ENCODE measurements at regions not wholly inside any gene's neighbourhood (a gene's known extent, or its start where the extent isn't known, plus 50 kb on each side); places are given as distances from the start of the nearest gene placed in this dataset.

DNA sequence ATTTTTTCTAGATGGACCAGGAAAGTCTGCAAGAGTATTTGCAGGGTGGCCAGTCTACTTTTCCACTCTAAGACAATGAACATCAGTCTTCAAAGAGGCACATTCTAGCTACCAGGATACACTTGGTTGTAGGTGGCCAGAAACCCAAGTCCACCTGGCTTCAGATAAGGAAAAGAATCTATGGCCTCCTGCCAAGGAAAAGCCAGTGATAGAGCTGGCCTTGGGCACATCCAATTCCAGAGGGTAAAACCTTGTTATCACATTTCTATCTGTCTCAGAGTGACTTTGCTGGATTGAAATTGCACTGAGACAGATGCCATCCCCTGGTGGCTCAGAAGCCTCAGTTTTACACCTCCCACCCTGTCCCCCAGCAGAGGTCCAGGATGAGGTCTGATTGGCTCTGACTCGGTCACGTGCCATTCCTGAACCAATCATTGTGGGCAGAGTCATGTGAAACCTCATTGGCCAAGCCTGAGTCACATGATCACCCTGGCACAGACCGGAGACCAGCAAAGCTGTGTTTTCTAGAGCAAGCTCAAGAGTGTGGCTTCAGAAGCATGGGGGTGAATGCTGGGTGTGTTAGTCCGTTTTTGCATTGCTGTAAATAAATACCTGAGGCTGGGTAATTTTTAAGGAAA is 497.4 kb upstream of the SULF2 start:
- no peaks in the 10 kb centered on the region for H3K36me3 Mint-ChIP-seq
- Histone ChIP-seq H3K27me3 (ENCODE audit: control insufficient read depth in 2 of 2, insufficient read depth in 2 of 2, low read length in 2 of 2) (no peaks in the 10 kb centered on the region), H2AFZ (ENCODE audit: insufficient read depth, low read depth, low read length, poor library complexity, severe bottlenecking) (no peak overlapping the region), H3K79me2 (ENCODE audit: insufficient read depth, low read length) (no peaks in the 10 kb centered on the region), H3K36me3 (replicated peaks in 1 of 2; ENCODE audit: control insufficient read depth in 1 of 2, insufficient read depth in 2 of 2, low read length in 2 of 2) (no peaks in the 10 kb centered on the region), H3K9me3 (replicated peaks in 1 of 2; ENCODE audit: control insufficient read depth in 1 of 2, insufficient read depth in 1 of 2, low read length in 2 of 2) (no peaks in the 10 kb centered on the region), H3K4me2 (replicated peaks; ENCODE audit: extremely low read depth, low read length, poor library complexity, severe bottlenecking) (no peak overlapping the region), H3K9ac (ENCODE audit: insufficient read depth, low read length, poor library complexity, severe bottlenecking) (no peak overlapping the region), H3K4me1 (ENCODE audit: control insufficient read depth in 1 of 2, insufficient read depth in 2 of 2, low read length in 2 of 2) (no peaks in the 10 kb centered on the region), H3K4me3 (replicated peaks in 1 of 3; ENCODE audit: low read depth in 2 of 3, low read length in 3 of 3) (no peak overlapping the region), H3K27ac (ENCODE audit: low read depth in 1 of 2, low read length in 2 of 2) (no peak overlapping the region), H4K20me1 (ENCODE audit: insufficient read depth, low read length) (no peaks in the 10 kb centered on the region)
- 92% methylated on average over 4 of the region's 4 CpGs for WGBS (ENCODE audit: insufficient coverage)
- no peak for DNase-seq
- peaks cover 0 to 5% (median 2%) of the 10 kb centered on the region in 7 donors for H3K9me3 Mint-ChIP-seq
- intact Hi-C loops (cut with micrococcal nuclease): no loop called here
- TF ChIP-seq, protein P1, sequence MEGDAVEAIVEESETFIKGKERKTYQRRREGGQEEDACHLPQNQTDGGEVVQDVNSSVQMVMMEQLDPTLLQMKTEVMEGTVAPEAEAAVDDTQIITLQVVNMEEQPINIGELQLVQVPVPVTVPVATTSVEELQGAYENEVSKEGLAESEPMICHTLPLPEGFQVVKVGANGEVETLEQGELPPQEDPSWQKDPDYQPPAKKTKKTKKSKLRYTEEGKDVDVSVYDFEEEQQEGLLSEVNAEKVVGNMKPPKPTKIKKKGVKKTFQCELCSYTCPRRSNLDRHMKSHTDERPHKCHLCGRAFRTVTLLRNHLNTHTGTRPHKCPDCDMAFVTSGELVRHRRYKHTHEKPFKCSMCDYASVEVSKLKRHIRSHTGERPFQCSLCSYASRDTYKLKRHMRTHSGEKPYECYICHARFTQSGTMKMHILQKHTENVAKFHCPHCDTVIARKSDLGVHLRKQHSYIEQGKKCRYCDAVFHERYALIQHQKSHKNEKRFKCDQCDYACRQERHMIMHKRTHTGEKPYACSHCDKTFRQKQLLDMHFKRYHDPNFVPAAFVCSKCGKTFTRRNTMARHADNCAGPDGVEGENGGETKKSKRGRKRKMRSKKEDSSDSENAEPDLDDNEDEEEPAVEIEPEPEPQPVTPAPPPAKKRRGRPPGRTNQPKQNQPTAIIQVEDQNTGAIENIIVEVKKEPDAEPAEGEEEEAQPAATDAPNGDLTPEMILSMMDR (IDR thresholded peaks at IDR 0.05): no peak
- H3K4me1 Mint-ChIP-seq: no peaks in the 10 kb centered on the region
- H3K4me3 Mint-ChIP-seq: no peak overlapping the region
- peaks cover 0 to 13% (median 5%) of the 10 kb centered on the region in 3 donors for H3K27me3 Mint-ChIP-seq (ENCODE audit: low read depth in 3 of 3)
- H3K27ac Mint-ChIP-seq: no peak overlapping the region

DNA sequence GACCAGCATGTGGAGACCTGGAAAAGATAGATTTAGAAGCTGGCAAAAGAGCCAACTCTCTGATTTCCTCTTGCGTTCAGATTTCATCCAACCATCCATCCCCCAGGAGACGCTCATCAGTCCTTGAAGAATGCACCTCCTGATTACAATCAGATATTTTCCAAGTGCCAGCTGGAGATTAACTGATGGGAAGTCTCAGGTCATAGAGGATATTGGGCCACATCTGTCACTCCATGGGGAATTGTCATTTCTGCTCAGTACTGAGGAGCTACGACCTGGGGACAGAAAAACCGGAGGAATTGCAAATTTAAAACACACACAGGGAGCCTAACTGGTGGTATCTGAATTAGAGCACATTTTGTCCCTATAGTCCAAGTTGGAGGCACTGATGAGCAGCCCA is 496.2 kb upstream of the SULF2 start:
- Histone ChIP-seq H3K9ac (ENCODE audit: insufficient read depth, low read length, poor library complexity, severe bottlenecking) (no peak overlapping the region), H3K27ac (ENCODE audit: low read depth in 1 of 2, low read length in 2 of 2) (no peak overlapping the region), H3K79me2 (ENCODE audit: insufficient read depth, low read length) (no peaks in the 10 kb centered on the region), H3K36me3 (replicated peaks in 1 of 2; ENCODE audit: control insufficient read depth in 1 of 2, insufficient read depth in 2 of 2, low read length in 2 of 2) (no peaks in the 10 kb centered on the region), H3K4me3 (replicated peaks in 1 of 3; ENCODE audit: low read depth in 2 of 3, low read length in 3 of 3) (no peak overlapping the region), H2AFZ (ENCODE audit: insufficient read depth, low read depth, low read length, poor library complexity, severe bottlenecking) (no peak overlapping the region), H4K20me1 (ENCODE audit: insufficient read depth, low read length) (no peaks in the 10 kb centered on the region), H3K4me2 (replicated peaks; ENCODE audit: extremely low read depth, low read length, poor library complexity, severe bottlenecking) (no peak overlapping the region), H3K27me3 (ENCODE audit: control insufficient read depth in 2 of 2, insufficient read depth in 2 of 2, low read length in 2 of 2) (no peaks in the 10 kb centered on the region), H3K9me3 (replicated peaks in 1 of 2; ENCODE audit: control insufficient read depth in 1 of 2, insufficient read depth in 1 of 2, low read length in 2 of 2) (no peaks in the 10 kb centered on the region), H3K4me1 (ENCODE audit: control insufficient read depth in 1 of 2, insufficient read depth in 2 of 2, low read length in 2 of 2) (no peaks in the 10 kb centered on the region)
- Mint-ChIP-seq H3K4me3 (no peak overlapping the region), H3K27ac (peak overlapping the region in 1 of 7 donors; percentile 37), H3K36me3 (no peaks in the 10 kb centered on the region), H3K27me3 (ENCODE audit: low read depth in 3 of 3) (peaks cover 0 to 11% (median 5%) of the 10 kb centered on the region in 3 donors), H3K9me3 (peaks cover 0 to 5% (median 2%) of the 10 kb centered on the region in 7 donors), H3K4me1 (no peaks in the 10 kb centered on the region)
- TF ChIP-seq, protein P1 (IDR thresholded peaks at IDR 0.05): no peak
- intact Hi-C loops (cut with micrococcal nuclease): no loop called here
- DNase-seq: no peak
- WGBS (ENCODE audit: insufficient coverage): no CpG with 5 or more reads among the region's 4 CpGs

Measured in CD14-positive monocyte (primary cell).